ENCODE measurements at regions not wholly inside any gene's neighbourhood (a gene's known extent, or its start where the extent isn't known, plus 50 kb on each side); places are given as distances from the start of the nearest gene placed in this dataset.

- TF ChIP-seq POLR2A (IDR thresholded peaks at IDR 0.05) (no peak), CTCF (IDR thresholded peaks at IDR 0.05) (no peak)
These were observed 224.2 kb upstream of the LYZL1 start for GRCh38 chr10:29064680-29065079.
